HL-60 (cell line): ENCODE measurements at regions not wholly inside any gene's neighbourhood (a gene's known extent, or its start where the extent isn't known, plus 50 kb on each side); places are given as distances from the start of the nearest gene placed in this dataset.

Source experiments
- GABPA ChIP-seq: IDR thresholded peaks from 2 replicates; pipeline ENCODE4 v1.6.1; 2012; ENCODE audit warnings: low read depth
- POLR2AphosphoS5 ChIP-seq: IDR thresholded peaks from 2 replicates; pipeline ENCODE4 v1.6.1; 2012; ENCODE audit warnings: low read depth
- TF ChIP-seq, protein P1 (sequence below): IDR thresholded peaks from one replicate; pipeline ENCODE4 v1.5.1; 2011; ENCODE audit warnings: low read length, control low read depth, inconsistent platforms; ENCODE audit not compliant: insufficient read depth

DNA sequence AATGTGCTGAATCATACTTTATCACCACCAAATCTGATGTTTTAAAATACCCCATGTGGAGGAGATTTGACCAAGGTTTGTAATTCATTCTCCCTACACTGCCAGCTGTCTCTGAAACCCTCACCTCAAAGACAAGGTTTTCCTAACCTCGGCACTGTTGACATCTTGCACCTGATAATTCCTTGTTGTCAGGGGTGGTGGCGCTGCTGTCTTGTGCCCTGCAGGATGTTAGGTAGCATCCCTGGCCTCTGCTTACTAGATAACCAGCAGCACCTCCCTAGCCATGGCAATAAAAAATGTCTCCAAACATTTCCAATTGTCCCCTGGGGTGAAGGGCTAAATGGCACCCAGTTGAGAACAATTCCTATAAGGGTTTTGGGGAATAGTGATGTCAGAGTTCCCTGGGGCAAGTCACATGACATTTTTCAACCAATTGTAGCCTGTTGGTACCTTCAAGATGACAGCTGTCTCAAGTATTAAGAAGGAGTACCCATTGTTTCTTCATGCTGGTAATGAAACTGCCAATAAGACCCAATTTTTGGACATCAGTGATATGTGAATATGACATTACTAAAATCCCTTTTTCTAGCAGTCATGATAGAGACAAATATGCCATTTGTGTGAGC is 160.6 kb upstream of the PLCXD3 start:
- TF ChIP-seq GABPA (no peak), POLR2AphosphoS5 (no peak)
- TF ChIP-seq, protein P1, sequence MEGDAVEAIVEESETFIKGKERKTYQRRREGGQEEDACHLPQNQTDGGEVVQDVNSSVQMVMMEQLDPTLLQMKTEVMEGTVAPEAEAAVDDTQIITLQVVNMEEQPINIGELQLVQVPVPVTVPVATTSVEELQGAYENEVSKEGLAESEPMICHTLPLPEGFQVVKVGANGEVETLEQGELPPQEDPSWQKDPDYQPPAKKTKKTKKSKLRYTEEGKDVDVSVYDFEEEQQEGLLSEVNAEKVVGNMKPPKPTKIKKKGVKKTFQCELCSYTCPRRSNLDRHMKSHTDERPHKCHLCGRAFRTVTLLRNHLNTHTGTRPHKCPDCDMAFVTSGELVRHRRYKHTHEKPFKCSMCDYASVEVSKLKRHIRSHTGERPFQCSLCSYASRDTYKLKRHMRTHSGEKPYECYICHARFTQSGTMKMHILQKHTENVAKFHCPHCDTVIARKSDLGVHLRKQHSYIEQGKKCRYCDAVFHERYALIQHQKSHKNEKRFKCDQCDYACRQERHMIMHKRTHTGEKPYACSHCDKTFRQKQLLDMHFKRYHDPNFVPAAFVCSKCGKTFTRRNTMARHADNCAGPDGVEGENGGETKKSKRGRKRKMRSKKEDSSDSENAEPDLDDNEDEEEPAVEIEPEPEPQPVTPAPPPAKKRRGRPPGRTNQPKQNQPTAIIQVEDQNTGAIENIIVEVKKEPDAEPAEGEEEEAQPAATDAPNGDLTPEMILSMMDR, result no peak
